ENCODE measurements at regions not wholly inside any gene's neighbourhood (a gene's known extent, or its start where the extent isn't known, plus 50 kb on each side); places are given as distances from the start of the nearest gene placed in this dataset.

DNA sequence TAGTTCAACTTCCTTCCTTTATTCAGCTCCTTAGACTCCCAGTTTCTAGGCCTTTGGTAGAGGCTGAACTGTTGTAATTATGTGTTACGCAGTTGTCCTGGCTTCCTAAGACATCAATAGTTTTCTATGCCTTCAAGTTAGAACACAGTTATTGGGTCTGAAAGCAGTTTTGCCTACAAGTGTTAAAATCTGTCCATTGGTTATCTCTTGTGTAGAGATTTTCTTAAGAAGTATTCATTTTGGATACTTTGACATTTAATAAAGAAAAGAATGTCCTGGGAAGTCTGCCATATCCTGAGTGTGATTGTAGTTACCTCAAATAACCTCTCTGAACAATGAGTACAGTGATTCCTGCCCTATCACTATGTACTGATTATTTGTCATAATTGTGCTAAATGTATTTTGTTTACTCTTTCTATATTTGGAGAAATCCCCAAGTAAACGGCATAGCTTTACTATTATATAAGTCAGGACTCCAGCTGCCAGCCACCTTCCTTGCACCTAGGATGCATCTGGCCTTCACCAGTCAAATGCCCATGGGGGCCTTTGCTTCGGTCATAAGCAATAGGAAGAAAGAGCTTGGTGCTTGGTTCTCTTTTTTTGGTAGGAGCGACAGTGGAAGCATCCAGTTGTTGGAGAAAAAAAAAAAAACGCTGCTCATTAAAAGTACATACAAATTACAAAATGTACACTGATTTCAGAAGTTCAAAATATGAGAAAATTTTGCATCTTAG, 449.5 kb upstream of the PKDCC start:
- TF ChIP-seq, protein P1, sequence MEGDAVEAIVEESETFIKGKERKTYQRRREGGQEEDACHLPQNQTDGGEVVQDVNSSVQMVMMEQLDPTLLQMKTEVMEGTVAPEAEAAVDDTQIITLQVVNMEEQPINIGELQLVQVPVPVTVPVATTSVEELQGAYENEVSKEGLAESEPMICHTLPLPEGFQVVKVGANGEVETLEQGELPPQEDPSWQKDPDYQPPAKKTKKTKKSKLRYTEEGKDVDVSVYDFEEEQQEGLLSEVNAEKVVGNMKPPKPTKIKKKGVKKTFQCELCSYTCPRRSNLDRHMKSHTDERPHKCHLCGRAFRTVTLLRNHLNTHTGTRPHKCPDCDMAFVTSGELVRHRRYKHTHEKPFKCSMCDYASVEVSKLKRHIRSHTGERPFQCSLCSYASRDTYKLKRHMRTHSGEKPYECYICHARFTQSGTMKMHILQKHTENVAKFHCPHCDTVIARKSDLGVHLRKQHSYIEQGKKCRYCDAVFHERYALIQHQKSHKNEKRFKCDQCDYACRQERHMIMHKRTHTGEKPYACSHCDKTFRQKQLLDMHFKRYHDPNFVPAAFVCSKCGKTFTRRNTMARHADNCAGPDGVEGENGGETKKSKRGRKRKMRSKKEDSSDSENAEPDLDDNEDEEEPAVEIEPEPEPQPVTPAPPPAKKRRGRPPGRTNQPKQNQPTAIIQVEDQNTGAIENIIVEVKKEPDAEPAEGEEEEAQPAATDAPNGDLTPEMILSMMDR (IDR thresholded peaks at IDR 0.05; ENCODE audit: insufficient read depth, low read length), result no peak
- TF ChIP-seq GABPA (IDR thresholded peaks at IDR 0.05; ENCODE audit: low read depth) (no peak), POLR2AphosphoS5 (IDR thresholded peaks at IDR 0.05; ENCODE audit: low read depth) (no peak), SPI1 (IDR thresholded peaks at IDR 0.05; ENCODE audit: borderline replicate concordance, low read depth) (no peak)
- TF ChIP-seq, protein P2, sequence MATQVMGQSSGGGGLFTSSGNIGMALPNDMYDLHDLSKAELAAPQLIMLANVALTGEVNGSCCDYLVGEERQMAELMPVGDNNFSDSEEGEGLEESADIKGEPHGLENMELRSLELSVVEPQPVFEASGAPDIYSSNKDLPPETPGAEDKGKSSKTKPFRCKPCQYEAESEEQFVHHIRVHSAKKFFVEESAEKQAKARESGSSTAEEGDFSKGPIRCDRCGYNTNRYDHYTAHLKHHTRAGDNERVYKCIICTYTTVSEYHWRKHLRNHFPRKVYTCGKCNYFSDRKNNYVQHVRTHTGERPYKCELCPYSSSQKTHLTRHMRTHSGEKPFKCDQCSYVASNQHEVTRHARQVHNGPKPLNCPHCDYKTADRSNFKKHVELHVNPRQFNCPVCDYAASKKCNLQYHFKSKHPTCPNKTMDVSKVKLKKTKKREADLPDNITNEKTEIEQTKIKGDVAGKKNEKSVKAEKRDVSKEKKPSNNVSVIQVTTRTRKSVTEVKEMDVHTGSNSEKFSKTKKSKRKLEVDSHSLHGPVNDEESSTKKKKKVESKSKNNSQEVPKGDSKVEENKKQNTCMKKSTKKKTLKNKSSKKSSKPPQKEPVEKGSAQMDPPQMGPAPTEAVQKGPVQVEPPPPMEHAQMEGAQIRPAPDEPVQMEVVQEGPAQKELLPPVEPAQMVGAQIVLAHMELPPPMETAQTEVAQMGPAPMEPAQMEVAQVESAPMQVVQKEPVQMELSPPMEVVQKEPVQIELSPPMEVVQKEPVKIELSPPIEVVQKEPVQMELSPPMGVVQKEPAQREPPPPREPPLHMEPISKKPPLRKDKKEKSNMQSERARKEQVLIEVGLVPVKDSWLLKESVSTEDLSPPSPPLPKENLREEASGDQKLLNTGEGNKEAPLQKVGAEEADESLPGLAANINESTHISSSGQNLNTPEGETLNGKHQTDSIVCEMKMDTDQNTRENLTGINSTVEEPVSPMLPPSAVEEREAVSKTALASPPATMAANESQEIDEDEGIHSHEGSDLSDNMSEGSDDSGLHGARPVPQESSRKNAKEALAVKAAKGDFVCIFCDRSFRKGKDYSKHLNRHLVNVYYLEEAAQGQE (IDR thresholded peaks at IDR 0.05; ENCODE audit: insufficient replicate concordance, low read depth), result no peak

All from HL-60 (cell line).